SKM-1 (cell line): ENCODE measurements at regions not wholly inside any gene's neighbourhood (a gene's known extent, or its start where the extent isn't known, plus 50 kb on each side); places are given as distances from the start of the nearest gene placed in this dataset.
"Not testable (repeated sequence)": the region's sequence is repeated elsewhere in the genome, so short reads cannot be mapped to it uniquely, and the experiment has no call there.

Experiments
- DNase-seq: peaks from one replicate; lab custom pipeline; 2025; ENCODE audit not compliant: unreplicated experiment; lab: John Stamatoyannopoulos, UW

DNA sequence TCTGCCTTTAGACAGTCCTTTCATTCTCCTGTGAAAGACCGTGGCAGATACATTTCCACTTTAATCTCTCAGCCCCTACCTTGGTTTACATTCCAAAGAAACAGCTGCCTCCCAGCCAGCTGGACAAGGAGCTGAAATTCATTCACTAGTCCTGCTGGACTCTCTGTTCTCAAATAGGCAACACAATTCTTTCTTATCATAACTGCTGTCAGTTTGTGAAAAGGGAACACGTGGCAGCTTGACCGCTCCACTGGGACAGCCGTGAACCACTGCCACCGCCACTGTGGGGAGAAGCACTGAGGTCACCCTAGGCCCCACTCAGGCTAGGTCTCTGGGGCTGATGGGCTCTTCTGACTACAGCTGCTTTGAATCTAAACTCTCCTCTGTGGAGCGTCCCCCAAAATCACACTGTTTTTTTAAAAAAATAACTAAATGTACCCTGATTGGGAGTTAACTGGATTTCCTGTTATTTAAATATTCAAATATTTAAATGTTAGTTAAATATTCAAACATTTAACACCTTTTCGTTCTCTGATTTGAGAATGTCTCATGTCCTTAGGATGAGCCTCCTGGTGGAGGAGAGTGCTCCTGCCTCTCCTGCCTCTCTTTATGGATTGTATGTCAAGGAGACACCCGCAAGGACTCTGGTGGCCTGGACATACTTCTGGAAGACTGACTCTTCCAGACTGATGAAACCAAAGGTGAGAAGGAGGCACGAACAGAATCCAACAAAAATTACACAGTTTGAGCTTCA lies 120.1 kb downstream of the BOD1 start:
- DNase-seq = no peak

DNA sequence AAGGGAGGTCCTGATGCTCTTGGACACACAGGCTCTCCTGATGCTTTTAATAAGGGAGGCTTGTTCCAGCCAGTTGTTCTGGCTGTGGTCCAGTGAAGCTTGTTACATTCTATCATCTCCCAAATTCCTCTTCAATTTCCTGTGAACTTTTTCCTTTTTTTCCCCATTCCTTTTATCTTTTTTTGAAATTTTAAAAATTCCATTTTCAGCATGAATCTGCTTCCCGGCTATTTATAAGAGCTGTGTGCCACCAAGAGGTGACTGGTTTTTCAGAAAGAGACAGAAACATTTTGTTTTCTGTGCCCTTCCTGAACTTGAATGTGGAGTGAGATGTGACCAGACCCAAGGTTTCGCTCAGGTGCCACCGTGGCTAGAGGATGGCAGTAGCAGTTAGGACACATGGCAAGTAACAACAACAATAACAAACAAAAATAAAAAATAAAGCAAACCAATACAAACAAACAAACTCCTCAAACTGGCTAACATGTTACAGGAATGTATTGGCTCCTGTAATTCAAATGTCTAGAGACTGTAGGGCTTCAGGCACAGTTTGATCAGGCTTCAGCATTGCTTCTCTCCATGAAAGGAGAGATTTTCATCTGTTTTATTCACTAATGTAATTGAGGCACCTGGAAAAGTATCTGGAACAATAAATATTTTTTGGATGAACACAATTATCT lies 121.1 kb downstream of the BOD1 start:
- no peak for DNase-seq

DNA sequence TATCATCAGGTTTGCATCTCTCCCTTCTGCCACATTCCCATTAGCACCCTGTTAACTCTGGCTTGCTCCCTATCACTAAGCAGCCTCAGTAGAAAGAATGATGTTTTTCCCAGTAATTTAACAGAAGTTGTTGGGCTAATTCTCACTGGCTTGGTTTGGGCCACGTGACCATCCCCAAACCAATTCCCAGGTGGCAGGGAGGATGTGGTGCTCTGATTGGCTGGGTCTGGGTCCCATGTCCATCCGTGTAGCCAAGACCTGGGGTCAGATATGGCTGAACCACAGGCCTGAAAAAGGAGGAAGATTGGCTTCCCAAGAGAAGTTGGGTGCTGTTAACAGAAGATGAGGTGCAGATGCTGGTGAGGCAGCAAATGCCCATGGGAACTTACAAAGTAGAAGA lies 122.0 kb downstream of the BOD1 start:
- DNase-seq = no peak

DNA sequence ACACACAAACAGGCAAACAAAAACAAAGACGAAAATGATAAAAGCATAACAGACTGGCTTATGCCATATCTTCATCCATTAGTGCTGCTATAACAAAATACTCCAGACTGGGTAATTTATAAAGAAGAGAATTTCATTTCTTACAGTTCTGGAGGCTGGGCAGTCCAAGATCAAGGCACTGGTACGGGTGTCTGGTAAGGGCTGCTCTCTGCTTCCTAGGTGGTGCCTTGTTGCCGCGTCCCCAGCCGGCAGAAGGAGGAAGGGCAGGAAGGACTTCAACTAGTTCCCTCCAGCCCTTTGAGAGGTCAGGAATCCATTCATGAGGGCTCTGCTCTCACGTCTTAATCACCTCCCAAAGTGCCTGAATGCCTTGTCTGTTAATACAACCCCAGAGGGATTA lies 122.6 kb downstream of the BOD1 start:
- no peak for DNase-seq

- no peak for DNase-seq
Observed at GRCh38 chr5:173493040-173493439, 123.4 kb downstream of the BOD1 start.

DNA sequence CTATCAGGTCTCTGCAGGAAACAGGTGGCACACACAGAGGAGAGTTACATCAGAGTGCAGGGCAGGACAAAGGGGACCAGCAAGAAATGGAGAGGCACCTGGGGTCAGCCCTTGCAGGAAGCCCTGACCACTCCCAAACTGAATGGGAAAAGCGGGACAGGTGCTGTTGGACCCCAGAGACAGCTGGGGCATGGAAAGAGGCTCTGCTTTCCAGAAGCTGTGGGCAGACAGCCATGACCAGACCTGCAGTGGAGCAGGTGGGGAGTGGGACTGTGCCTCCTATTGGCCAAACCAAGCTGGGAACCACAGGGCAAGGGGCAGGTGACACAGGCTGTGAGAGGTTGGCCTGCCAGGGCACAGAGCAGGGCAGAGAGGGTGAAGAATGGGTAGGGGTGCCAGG lies 125.8 kb downstream of the BOD1 start:
- no peak for DNase-seq

- DNase-seq = no peak
Observed at GRCh38 chr5:173488144-173488543, 128.3 kb downstream of the BOD1 start.

DNA sequence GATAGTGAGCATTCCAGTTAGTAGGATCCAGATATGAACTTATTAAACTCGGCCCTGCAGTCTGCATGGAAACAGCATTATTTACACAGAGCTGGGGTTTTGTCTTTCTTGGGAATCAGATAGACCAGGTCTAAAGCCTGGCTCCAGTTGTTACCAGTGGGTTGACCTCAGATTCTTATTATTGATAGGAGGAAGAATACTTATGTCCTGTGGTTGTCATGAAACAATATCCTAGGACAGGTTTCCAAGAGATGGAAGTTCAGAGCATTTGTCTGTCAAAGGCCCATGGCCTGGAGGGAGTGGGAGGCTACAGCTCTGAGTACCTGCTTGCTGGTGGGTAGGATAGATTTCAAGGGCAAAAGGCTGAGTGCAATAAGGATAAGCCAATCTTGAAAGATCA lies 129.2 kb downstream of the BOD1 start:
- DNase-seq = no peak

GRCh38 chr5:173486355-173487225 lies 129.9 kb downstream of the BOD1 start:
- DNase-seq = no peak

- no peak for DNase-seq
Observed at GRCh38 chr5:173484569-173484968, 131.9 kb downstream of the BOD1 start.

GRCh38 chr5:173483599-173483998 lies 132.9 kb downstream of the BOD1 start:
- DNase-seq = not testable (repeated sequence)

GRCh38 chr5:173483160-173483559 lies 133.3 kb downstream of the BOD1 start:
- no peak for DNase-seq

DNA sequence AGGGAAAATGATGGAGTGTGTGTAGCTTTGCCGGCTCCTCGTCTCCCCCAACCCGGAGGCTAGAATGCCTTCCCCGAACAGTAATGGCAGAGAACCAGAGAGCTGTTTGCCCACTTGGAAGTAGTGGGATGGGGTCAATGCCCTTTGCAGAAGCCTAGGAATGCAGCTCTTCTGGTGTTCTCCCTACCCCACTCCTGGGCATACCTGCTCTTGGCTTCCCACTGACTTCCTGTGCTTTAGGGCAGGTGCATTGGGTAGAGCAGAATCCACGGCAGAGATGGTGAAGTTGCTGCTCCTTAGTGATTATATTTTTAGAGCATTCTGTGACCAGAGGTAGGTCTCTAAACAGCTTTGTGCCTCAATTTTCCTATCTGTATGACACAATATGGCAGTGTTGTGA lies 134.6 kb downstream of the BOD1 start:
- no peak for DNase-seq

GRCh38 chr5:173480896-173481295 lies 135.6 kb downstream of the BOD1 start:
- no peak for DNase-seq

DNA sequence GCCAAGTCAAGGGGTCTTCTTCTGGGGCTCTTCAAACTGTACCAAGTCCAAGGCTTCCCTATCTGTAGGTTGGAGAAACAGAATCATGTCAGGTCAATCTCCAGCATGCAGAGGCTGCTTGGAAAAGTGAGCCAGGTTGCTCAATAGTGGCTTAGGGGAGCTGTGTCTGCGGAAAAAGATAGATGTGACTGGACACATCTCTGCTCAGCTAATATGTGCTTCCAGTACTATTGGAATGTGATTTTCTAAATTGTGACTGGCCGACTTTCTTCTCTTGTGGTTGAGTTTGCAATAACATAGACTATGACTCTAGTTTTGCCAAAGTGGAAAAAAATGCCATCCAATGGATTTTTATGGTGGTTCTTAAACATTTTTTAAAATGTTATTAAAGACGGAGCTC lies 136.7 kb downstream of the BOD1 start:
- no peak for DNase-seq

DNA sequence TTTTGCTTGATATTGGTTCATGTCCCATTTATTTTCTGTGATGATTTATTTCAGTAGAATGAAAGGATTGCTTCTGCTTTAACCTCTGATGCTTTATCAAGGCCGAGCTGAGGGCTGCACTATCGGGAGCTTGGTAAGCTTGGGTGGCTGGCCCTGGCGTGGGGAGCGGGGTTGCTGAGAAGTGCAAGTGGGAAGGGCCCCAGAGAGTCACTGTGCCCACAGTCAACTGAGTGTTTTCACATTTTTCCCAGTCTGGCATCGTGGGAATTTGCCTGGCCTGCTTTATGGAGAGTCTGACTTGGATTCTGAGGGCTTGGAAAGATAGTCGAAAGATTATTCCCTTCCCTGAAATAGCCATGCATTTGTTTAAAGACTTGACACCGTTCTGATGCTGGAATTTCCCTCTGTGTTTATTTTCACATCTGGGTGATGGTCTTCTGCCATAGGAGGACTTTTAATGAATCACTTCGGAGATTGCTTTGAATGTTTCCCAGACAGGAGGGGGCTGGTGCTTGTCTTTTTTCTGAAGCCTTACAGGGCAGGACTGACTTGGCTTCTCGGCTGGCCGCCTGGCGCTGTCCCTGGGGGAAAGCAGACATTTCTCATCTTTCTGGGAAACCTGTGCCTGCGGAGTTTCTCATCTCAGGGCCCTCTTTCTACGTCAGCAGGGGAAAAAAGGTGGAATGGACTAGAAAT lies 139.0 kb downstream of the BOD1 start:
- DNase-seq = no peak

DNA sequence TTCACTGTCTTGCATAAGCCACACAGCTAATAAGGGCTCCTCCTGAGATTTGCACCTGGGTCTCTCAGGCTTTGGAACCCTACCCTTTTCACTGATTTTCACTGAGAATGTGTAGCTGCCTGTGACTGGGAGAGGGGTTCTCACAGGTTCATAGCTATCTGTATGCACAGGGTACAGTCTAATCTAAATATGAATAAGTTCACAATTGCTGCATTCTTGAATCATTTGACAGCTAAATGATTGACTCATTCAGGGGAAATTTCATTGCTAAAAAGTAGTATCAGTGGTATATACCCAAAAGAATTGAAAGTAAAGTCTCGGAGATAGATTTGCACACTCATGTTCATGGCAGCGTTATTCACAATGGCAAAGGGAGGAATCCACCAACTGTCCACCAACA lies 140.7 kb downstream of the BOD1 start:
- no peak for DNase-seq

DNA sequence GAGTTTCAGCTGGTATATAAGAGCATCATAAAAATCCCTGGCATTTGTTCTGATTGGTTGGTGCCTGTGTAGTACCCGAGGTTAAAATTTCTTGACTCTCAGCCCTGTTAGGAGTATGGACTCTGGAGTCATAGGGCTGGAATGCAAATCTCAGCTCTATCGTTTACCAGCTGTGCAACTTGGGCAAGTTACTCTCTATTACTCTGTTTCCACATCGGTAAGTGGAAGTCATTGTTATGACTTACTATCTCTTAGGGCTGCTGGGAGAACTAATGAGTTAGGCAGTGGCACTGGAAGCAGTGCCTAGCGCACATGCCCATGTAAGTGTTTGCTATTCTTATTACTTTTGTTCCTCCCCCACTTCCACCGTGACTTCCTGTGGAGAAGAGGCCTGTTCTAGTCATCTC lies 141.6 kb downstream of the BOD1 start:
- no peak for DNase-seq

- DNase-seq = no peak
Observed at GRCh38 chr5:173473288-173473687, 143.2 kb downstream of the BOD1 start.

DNA sequence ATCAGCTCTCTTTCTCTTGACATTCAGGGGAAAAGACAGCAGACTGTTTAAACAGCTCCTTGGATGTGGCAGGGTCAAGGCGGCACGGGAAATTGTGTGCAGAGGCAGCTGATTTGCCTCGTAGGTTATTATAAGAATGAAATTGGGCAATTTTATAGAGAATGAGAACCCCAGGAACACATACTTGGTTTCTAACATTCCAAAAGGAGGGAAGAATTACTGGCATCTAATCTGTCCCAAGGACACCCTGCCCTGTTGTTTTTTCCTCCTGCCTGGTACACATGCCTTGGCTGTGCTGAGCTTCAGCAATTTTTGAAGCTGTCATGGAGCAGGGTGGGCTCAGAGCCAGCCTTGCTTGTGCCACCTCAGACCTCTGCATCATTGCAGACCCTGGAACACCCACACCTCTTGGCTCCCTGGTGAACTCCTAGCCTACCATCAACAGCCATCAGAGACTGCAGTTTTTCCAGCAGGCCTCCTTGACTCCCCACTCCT lies 143.6 kb downstream of the BOD1 start:
- DNase-seq = no peak

DNA sequence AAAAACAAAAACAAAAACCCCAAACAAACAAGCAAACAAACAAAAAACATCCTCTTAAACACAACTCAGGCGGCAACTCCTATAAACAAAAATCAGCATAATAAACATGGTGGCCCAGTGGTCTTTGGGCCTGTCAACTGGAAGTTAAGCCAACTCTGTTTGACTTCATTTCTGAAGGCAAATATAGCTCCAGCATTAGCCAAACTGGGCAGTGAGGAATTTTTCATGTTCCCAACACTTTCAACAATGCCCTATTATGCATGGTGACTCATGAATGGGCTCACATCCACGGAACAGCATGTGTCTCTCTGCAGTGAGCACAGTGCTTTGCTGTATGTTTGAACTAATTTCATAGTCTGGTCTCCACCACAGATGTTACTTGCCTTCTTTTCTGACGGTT lies 143.9 kb upstream of the STC2 start:
- DNase-seq = no peak
